ENCODE measurements at regions not wholly inside any gene's neighbourhood (a gene's known extent, or its start where the extent isn't known, plus 50 kb on each side); places are given as distances from the start of the nearest gene placed in this dataset.

DNA sequence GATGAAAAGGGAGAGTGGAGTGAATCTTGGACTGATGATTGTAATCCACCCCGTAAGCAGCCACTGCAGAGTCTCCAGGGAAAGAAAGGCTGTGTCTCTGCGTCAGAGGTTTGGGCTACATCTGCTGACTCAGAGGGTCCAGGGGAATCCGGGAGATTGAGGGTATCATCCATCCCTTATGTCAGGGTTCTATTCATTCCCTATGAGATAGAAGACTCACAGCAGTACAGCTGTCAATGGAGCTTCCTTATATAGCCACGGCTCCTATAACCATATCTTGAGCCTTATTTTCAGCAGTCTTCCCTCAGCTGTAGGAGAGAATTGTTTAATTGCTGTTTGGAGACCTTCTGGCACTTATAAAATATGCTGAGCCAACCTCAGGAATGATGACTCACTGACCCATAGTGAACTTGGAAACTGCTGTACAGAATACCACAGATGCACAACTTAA, 558.2 kb upstream of the PFKP start:
- TF ChIP-seq, protein P1, sequence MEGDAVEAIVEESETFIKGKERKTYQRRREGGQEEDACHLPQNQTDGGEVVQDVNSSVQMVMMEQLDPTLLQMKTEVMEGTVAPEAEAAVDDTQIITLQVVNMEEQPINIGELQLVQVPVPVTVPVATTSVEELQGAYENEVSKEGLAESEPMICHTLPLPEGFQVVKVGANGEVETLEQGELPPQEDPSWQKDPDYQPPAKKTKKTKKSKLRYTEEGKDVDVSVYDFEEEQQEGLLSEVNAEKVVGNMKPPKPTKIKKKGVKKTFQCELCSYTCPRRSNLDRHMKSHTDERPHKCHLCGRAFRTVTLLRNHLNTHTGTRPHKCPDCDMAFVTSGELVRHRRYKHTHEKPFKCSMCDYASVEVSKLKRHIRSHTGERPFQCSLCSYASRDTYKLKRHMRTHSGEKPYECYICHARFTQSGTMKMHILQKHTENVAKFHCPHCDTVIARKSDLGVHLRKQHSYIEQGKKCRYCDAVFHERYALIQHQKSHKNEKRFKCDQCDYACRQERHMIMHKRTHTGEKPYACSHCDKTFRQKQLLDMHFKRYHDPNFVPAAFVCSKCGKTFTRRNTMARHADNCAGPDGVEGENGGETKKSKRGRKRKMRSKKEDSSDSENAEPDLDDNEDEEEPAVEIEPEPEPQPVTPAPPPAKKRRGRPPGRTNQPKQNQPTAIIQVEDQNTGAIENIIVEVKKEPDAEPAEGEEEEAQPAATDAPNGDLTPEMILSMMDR (conservative IDR thresholded peaks at IDR 0.05; ENCODE audit: low read depth, low read length), result no peak
- TF ChIP-seq EZH2phosphoT487 (IDR thresholded peaks at IDR 0.05; ENCODE audit: borderline replicate concordance, low read length) (no peak), EZH2 (IDR thresholded peaks at IDR 0.05; ENCODE audit: low read length, unreplicated experiment) (no peak)

All from PC-3 (cell line).